IPS-20b (cell line): ENCODE measurements at regions not wholly inside any gene's neighbourhood (a gene's known extent, or its start where the extent isn't known, plus 50 kb on each side); places are given as distances from the start of the nearest gene placed in this dataset.

Experiments
- H3K27ac ChIP-seq: one replicate; pipeline ENCODE4 v1.5.1; 2013; ENCODE audit warnings: low read length
- H3K27me3 ChIP-seq: 2 replicates; pipeline ENCODE4 v1.6.1; 2013; ENCODE audit warnings: mild to moderate bottlenecking, low read length, inconsistent platforms; ENCODE audit not compliant: insufficient read depth
- H3K36me3 ChIP-seq: 2 replicates; pipeline ENCODE4 v1.6.1; 2013; ENCODE audit warnings: low read depth, mild to moderate bottlenecking, inconsistent platforms, low read length, moderate library complexity; ENCODE audit not compliant: insufficient read depth
- H3K4me1 ChIP-seq: 2 replicates; pipeline ENCODE4 v1.6.1; 2013; ENCODE audit warnings: mild to moderate bottlenecking, control low read depth, inconsistent platforms, low read length, moderate library complexity; ENCODE audit not compliant: insufficient read depth
- H3K4me3 ChIP-seq: 2 replicates; pipeline ENCODE4 v1.5.1; 2013; ENCODE audit warnings: mild to moderate bottlenecking, low read length, inconsistent platforms
- H3K9ac ChIP-seq: 2 replicates; pipeline ENCODE4 v1.6.1; 2013; ENCODE audit warnings: low read depth, mild to moderate bottlenecking, inconsistent platforms, low read length, moderate library complexity
- H3K9me3 ChIP-seq: 2 replicates; pipeline ENCODE4 v1.6.1; 2013; ENCODE audit warnings: mild to moderate bottlenecking, low read depth, low read length, inconsistent platforms; ENCODE audit not compliant: insufficient read depth

GRCh38 chrX:127577884-127578283 lies 474.3 kb downstream of the ACTRT1 start:
- Histone ChIP-seq H3K27me3 (no peaks in the 10 kb centered on the region), H3K9ac (no peak overlapping the region), H3K9me3 (no peaks in the 10 kb centered on the region), H3K36me3 (no peaks in the 10 kb centered on the region), H3K27ac (no peak overlapping the region), H3K4me3 (no peak overlapping the region), H3K4me1 (no peaks in the 10 kb centered on the region)

GRCh38 chrX:127574829-127575228 lies 477.4 kb downstream of the ACTRT1 start:
- H3K4me3 ChIP-seq = no peak overlapping the region
- no peaks in the 10 kb centered on the region for H3K9me3 ChIP-seq
- peaks cover 4% of the 10 kb centered on the region; the same call in 1 of the 2 replicates for H3K4me1 ChIP-seq
- no peak overlapping the region for H3K27ac ChIP-seq
- H3K27me3 ChIP-seq = no peaks in the 10 kb centered on the region
- no peaks in the 10 kb centered on the region for H3K36me3 ChIP-seq
- no peak overlapping the region for H3K9ac ChIP-seq

GRCh38 chrX:127572471-127572870 lies 479.7 kb downstream of the ACTRT1 start:
- no peak overlapping the region for H3K4me3 ChIP-seq
- no peak overlapping the region for H3K9ac ChIP-seq
- H3K27me3 ChIP-seq = no peaks in the 10 kb centered on the region
- H3K9me3 ChIP-seq = no peaks in the 10 kb centered on the region
- no peak overlapping the region for H3K27ac ChIP-seq
- H3K4me1 ChIP-seq = peaks cover 4% of the 10 kb centered on the region; the same call in 1 of the 2 replicates
- H3K36me3 ChIP-seq = no peaks in the 10 kb centered on the region

GRCh38 chrX:127571834-127572233 lies 480.4 kb downstream of the ACTRT1 start:
- no peak overlapping the region for H3K27ac ChIP-seq
- H3K9ac ChIP-seq = no peak overlapping the region
- H3K4me3 ChIP-seq = no peak overlapping the region
- H3K36me3 ChIP-seq = no peaks in the 10 kb centered on the region
- no peaks in the 10 kb centered on the region for H3K27me3 ChIP-seq
- no peaks in the 10 kb centered on the region for H3K9me3 ChIP-seq
- peaks cover 4% of the 10 kb centered on the region; the same call in 1 of the 2 replicates for H3K4me1 ChIP-seq

- Histone ChIP-seq H3K4me3 (no peak overlapping the region), H3K36me3 (no peaks in the 10 kb centered on the region), H3K9ac (no peak overlapping the region), H3K9me3 (no peaks in the 10 kb centered on the region), H3K27ac (no peak overlapping the region), H3K27me3 (no peaks in the 10 kb centered on the region), H3K4me1 (peaks cover 4% of the 10 kb centered on the region; the same call in 1 of the 2 replicates)
Observed at GRCh38 chrX:127570276-127570675, 481.9 kb downstream of the ACTRT1 start.

- Histone ChIP-seq H3K36me3 (no peaks in the 10 kb centered on the region), H3K27me3 (no peaks in the 10 kb centered on the region), H3K4me3 (no peak overlapping the region), H3K4me1 (peaks cover 4% of the 10 kb centered on the region; the same call in 1 of the 2 replicates), H3K9me3 (no peaks in the 10 kb centered on the region), H3K9ac (no peak overlapping the region), H3K27ac (no peak overlapping the region)
Observed at GRCh38 chrX:127568691-127569090, 483.5 kb downstream of the ACTRT1 start.

GRCh38 chrX:127558811-127559210 lies 493.4 kb downstream of the ACTRT1 start:
- H3K9me3 ChIP-seq = no peaks in the 10 kb centered on the region
- no peaks in the 10 kb centered on the region for H3K4me1 ChIP-seq
- H3K4me3 ChIP-seq = no peak overlapping the region
- H3K9ac ChIP-seq = no peak overlapping the region
- H3K27ac ChIP-seq = no peak overlapping the region
- no peaks in the 10 kb centered on the region for H3K36me3 ChIP-seq
- H3K27me3 ChIP-seq = no peaks in the 10 kb centered on the region

GRCh38 chrX:127552571-127552970 lies 499.6 kb downstream of the ACTRT1 start:
- H3K4me3 ChIP-seq = no peak overlapping the region
- H3K36me3 ChIP-seq = no peaks in the 10 kb centered on the region
- H3K9ac ChIP-seq = no peak overlapping the region
- no peaks in the 10 kb centered on the region for H3K9me3 ChIP-seq
- H3K27ac ChIP-seq = no peak overlapping the region
- peaks cover 4% of the 10 kb centered on the region; the same call in 1 of the 2 replicates for H3K4me1 ChIP-seq
- no peaks in the 10 kb centered on the region for H3K27me3 ChIP-seq

GRCh38 chrX:127519323-127519722 lies 532.9 kb downstream of the ACTRT1 start:
- Histone ChIP-seq H3K27me3 (no peaks in the 10 kb centered on the region), H3K36me3 (no peaks in the 10 kb centered on the region), H3K4me3 (no peak overlapping the region), H3K9me3 (no peaks in the 10 kb centered on the region), H3K4me1 (no peaks in the 10 kb centered on the region), H3K9ac (no peak overlapping the region), H3K27ac (no peak overlapping the region)

GRCh38 chrX:127490000-127490399 lies 562.2 kb downstream of the ACTRT1 start:
- Histone ChIP-seq H3K36me3 (no peaks in the 10 kb centered on the region), H3K4me1 (no peaks in the 10 kb centered on the region), H3K27me3 (no peaks in the 10 kb centered on the region), H3K4me3 (no peak overlapping the region), H3K9me3 (no peaks in the 10 kb centered on the region), H3K27ac (no peak overlapping the region), H3K9ac (no peak overlapping the region)

GRCh38 chrX:127466211-127466610 lies 586.0 kb downstream of the ACTRT1 start:
- H3K27me3 ChIP-seq = no peaks in the 10 kb centered on the region
- H3K4me3 ChIP-seq = no peak overlapping the region
- H3K27ac ChIP-seq = no peak overlapping the region
- H3K36me3 ChIP-seq = no peaks in the 10 kb centered on the region
- no peak overlapping the region for H3K9ac ChIP-seq
- H3K4me1 ChIP-seq = no peaks in the 10 kb centered on the region
- no peaks in the 10 kb centered on the region for H3K9me3 ChIP-seq

GRCh38 chrX:127459790-127460189 lies 592.4 kb downstream of the ACTRT1 start:
- Histone ChIP-seq H3K9me3 (no peaks in the 10 kb centered on the region), H3K4me1 (peaks cover 5% of the 10 kb centered on the region; the same call in 1 of the 2 replicates), H3K36me3 (no peaks in the 10 kb centered on the region), H3K27ac (no peak overlapping the region), H3K9ac (no peak overlapping the region), H3K4me3 (no peak overlapping the region), H3K27me3 (no peaks in the 10 kb centered on the region)
